ENCODE measurements at regions not wholly inside any gene's neighbourhood (a gene's known extent, or its start where the extent isn't known, plus 50 kb on each side); places are given as distances from the start of the nearest gene placed in this dataset.

GRCh38 chr10:124283949-124284250 is 134.8 kb downstream of the OAT start:
- TF ChIP-seq, protein P1, sequence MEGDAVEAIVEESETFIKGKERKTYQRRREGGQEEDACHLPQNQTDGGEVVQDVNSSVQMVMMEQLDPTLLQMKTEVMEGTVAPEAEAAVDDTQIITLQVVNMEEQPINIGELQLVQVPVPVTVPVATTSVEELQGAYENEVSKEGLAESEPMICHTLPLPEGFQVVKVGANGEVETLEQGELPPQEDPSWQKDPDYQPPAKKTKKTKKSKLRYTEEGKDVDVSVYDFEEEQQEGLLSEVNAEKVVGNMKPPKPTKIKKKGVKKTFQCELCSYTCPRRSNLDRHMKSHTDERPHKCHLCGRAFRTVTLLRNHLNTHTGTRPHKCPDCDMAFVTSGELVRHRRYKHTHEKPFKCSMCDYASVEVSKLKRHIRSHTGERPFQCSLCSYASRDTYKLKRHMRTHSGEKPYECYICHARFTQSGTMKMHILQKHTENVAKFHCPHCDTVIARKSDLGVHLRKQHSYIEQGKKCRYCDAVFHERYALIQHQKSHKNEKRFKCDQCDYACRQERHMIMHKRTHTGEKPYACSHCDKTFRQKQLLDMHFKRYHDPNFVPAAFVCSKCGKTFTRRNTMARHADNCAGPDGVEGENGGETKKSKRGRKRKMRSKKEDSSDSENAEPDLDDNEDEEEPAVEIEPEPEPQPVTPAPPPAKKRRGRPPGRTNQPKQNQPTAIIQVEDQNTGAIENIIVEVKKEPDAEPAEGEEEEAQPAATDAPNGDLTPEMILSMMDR (optimal IDR thresholded peaks at IDR 0.05 in 1 of 3, IDR thresholded peaks at IDR 0.05 in 1 of 3, conservative IDR thresholded peaks at IDR 0.05 in 1 of 3; ENCODE audit: extremely low read depth in 1 of 3, insufficient read depth in 2 of 3, low read length in 3 of 3): no peak
- no peak for TF ChIP-seq EZH2 (IDR thresholded peaks at IDR 0.05; ENCODE audit: low read length)
